Prostate gland (tissue), 2 donors: ENCODE measurements at regions not wholly inside any gene's neighbourhood (a gene's known extent, or its start where the extent isn't known, plus 50 kb on each side); places are given as distances from the start of the nearest gene placed in this dataset.
A peak's percentile ranks its signal among the peaks of the same experiment; 100 is the strongest.

Experiments
- DNase-seq: peaks from one replicate; pipeline ENCODE4 v3.0.0-alpha.2; 2019; ENCODE audit warnings: low spot score
- H3K27ac ChIP-seq, 2 donors: fragments of 200-600 bp; sonication (generic); 2 replicates each; pipeline ENCODE4 v1.5.1; 2017 to 2019
- H3K27me3 ChIP-seq: fragments of 200-600 bp; sonication (generic); replicated peaks from 2 replicates; pipeline ENCODE4 v1.5.1; 2019; ENCODE audit not compliant: insufficient read depth
- H3K36me3 ChIP-seq, 2 donors: fragments of 200-600 bp; sonication (generic); 1 replicate in 1 of 2; 2 replicates in 1 of 2; pipeline versions ENCODE4 v1.5.1 to v1.8.1; 2017 to 2019
- H3K4me1 ChIP-seq: fragments of 200-600 bp; sonication (generic); replicated peaks from 2 replicates; pipeline ENCODE4 v1.5.1; 2019
- H3K4me3 ChIP-seq, 2 donors: fragments of 200-600 bp; sonication (generic); 2 replicates each; pipeline ENCODE4 v1.5.1; 2017 to 2019
- H3K9me3 ChIP-seq: fragments of 200-600 bp; sonication (generic); 2 replicates; pipeline ENCODE4 v1.5.1; 2017
- POLR2A ChIP-seq: fragments of 450-650 bp; IDR thresholded peaks from one replicate; pipeline ENCODE4 v1.6.1; 2016; ENCODE audit warnings: antibody characterized with exemption, mild to moderate bottlenecking
- POLR2AphosphoS5 ChIP-seq: sonication (generic); formaldehyde crosslinking; IDR thresholded peaks from one replicate; pipeline ENCODE4 v1.6.1; 2017; ENCODE audit warnings: antibody characterized with exemption
- WGBS: methylation state at CpG from one replicate; pipeline ENCODE4 v1.1.5; 2018; 5-methylcytosine and 5-hydroxymethylcytosine counted together
- intact Hi-C: fragments of 100-400 bp; cut with DNase I; formaldehyde crosslinking; loops from one replicate; pipeline ENCODE4 v1.14.2; 2022
- TF ChIP-seq, protein P1 (sequence below), 4 experiments: fragments of 200-600 bp in 2 of 4; fragments of 450-650 bp in 2 of 4; sonication (generic) in 2 of 4; IDR thresholded peaks; 1 replicate in 3 of 4; 2 replicates in 1 of 4; pipeline ENCODE4 v1.5.1; 2016 to 2019; ENCODE audit warnings: antibody characterized with exemption in 4 of 4, mild to moderate bottlenecking in 2 of 4, moderate library complexity in 2 of 4

DNA sequence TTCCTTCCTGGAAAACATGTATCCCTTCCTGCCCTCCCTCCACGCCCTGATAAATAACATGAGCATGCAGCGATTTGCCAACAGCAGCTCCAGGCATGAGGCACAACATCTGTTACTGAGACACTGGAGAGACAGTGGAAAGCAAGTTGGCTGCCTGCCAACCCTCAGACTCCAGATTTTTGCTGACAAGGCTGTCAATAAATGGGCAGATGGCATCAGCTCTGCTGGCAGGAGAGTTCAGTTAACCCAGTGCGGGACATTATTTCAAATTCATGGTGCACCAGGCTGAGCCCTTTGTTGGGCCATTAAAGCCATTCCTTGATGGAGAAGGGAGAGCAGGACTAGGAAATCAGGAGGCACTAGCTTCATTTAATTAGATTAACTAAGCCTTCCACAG lies 293.3 kb downstream of the MEX3B start:
- no peak for TF ChIP-seq POLR2A
- TF ChIP-seq POLR2AphosphoS5 = no peak
- TF ChIP-seq, protein P1, sequence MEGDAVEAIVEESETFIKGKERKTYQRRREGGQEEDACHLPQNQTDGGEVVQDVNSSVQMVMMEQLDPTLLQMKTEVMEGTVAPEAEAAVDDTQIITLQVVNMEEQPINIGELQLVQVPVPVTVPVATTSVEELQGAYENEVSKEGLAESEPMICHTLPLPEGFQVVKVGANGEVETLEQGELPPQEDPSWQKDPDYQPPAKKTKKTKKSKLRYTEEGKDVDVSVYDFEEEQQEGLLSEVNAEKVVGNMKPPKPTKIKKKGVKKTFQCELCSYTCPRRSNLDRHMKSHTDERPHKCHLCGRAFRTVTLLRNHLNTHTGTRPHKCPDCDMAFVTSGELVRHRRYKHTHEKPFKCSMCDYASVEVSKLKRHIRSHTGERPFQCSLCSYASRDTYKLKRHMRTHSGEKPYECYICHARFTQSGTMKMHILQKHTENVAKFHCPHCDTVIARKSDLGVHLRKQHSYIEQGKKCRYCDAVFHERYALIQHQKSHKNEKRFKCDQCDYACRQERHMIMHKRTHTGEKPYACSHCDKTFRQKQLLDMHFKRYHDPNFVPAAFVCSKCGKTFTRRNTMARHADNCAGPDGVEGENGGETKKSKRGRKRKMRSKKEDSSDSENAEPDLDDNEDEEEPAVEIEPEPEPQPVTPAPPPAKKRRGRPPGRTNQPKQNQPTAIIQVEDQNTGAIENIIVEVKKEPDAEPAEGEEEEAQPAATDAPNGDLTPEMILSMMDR (IDR thresholded peaks at IDR 0.05) = no peak

DNA sequence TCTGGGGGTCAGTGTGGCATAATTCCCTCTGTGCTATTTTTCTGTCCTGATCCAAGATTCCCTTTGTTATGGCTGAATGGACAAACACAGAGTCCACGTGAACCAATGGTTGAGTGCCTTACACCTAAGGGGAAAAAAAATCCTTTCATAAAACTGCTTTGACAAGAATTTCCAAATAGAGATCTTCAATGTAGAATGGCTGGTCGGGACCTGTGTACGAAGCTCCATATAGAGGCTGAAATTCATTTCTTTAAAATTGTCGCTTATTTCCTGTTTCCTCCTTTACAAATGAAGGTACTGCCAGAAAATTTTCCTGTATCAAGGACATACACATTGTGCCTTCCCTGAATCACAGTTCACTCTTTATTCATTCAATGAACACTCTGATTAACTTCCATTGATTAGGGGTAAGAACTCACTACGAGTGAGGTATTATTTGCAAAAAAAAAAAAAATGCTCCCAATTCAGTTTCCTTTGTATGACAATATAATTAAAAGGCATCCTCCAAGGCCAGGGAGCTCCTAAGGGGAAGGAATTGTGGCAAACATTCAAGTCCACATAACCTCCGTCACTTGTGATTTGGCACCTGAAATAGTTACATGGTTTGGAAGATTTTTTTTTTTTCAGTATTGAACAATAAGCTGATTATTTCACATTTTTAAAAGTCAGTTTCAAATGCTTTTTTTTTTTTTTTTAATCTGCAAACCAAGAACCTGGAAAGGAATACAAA lies 293.8 kb downstream of the MEX3B start:
- Histone ChIP-seq H3K36me3 (no peaks in the 10 kb centered on the region), H3K4me3 (no peak overlapping the region), H3K27ac (no peak overlapping the region), H3K27me3 (no peaks in the 10 kb centered on the region), H3K4me1 (no peaks in the 10 kb centered on the region), H3K9me3 (no peaks in the 10 kb centered on the region)
- TF ChIP-seq, protein P1 (IDR thresholded peaks at IDR 0.05) = no peak
- no peak for TF ChIP-seq POLR2AphosphoS5
- TF ChIP-seq POLR2A = no peak
- DNase-seq = no peak
- intact Hi-C loops = no loop called here
- 39% methylated on average over 6 of the region's 6 CpGs for WGBS

More for the DNA sequence above, 293.3 kb downstream of the MEX3B start:
- Histone ChIP-seq H3K9me3 (no peaks in the 10 kb centered on the region), H3K4me1 (no peaks in the 10 kb centered on the region), H3K4me3 (no peak overlapping the region), H3K36me3 (no peaks in the 10 kb centered on the region), H3K27me3 (no peaks in the 10 kb centered on the region), H3K27ac (no peak overlapping the region)
- peak; percentile 45 for DNase-seq
- intact Hi-C loops = no loop called here
- 11% methylated on average over 3 of the region's 3 CpGs for WGBS

- intact Hi-C loops = no loop called here
- Histone ChIP-seq H3K9me3 (no peaks in the 10 kb centered on the region), H3K27ac (no peak overlapping the region), H3K4me3 (no peak overlapping the region), H3K4me1 (no peaks in the 10 kb centered on the region), H3K27me3 (no peaks in the 10 kb centered on the region), H3K36me3 (no peaks in the 10 kb centered on the region)
- TF ChIP-seq, protein P1 (IDR thresholded peaks at IDR 0.05) = no peak
- TF ChIP-seq POLR2AphosphoS5 = no peak
- TF ChIP-seq POLR2A = no peak
- DNase-seq = no peak
- WGBS = 81% methylated on average over 7 of the region's 7 CpGs
Observed at GRCh38 chr15:81751256-81751655, 294.6 kb downstream of the MEX3B start.

DNA sequence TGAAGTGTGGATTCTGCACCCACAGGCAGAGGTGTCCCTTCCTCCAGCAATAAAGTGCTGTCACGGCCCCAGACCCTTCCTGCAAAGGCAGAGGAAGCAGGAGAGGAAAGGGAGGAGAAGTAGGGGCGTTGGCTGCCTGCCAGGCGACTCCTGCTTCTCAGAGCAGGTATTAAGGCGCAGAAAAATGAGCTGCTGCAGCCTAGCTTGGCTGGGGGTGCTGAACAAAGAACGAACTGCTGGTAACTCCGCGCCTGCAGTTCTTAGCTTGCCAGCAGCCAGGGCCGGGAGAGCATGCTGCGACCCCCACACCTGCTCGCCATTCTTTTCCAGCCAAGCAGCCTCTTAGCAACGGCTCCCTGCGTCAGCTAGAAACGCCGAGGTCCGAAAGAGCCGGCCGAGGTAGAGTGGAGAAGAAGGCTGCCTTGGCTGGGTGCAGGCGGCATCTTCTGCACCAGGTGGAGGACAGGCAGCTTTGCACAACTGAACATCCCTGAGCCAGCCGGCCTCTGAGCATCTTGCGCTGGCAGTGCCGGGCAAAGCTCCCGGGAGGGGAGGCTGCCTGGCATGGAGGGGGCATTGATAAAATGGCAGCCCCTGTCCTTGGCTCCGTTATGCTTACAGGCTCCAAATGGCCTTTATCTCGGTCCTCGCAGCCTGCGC lies 296.0 kb downstream of the MEX3B start:
- DNase-seq = no peak
- 64% methylated on average over 26 of the region's 26 CpGs for WGBS
- H3K36me3 ChIP-seq = no peaks in the 10 kb centered on the region
- intact Hi-C loops = no loop called here
- no peak overlapping the region for H3K27ac ChIP-seq
- H3K4me1 ChIP-seq = no peaks in the 10 kb centered on the region
- TF ChIP-seq, protein P1 (IDR thresholded peaks at IDR 0.05) = no peak
- TF ChIP-seq POLR2A = no peak
- TF ChIP-seq POLR2AphosphoS5 = no peak
- no peak overlapping the region for H3K4me3 ChIP-seq
- H3K27me3 ChIP-seq = no peaks in the 10 kb centered on the region
- no peaks in the 10 kb centered on the region for H3K9me3 ChIP-seq

DNA sequence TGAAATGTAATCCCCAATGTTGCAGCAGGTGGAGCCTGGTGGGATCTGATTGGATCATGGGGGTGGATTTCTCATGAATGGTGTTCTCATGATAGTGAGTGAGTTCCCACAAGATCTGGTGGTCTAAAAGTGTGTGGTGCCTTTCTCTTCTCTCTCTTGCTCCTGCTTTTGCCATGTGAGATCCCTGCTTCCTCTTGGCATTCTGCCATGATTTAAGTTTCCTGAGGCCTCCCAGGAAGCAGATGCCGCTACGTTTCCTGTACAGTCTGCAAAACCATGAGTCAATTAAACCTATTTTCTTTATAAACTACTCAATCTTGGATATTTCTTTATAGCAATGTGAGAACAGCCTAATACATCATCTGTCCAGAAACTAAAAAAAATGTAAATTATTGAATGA lies 298.3 kb downstream of the MEX3B start:
- no peaks in the 10 kb centered on the region for H3K9me3 ChIP-seq
- intact Hi-C loops = no loop called here
- H3K36me3 ChIP-seq = no peaks in the 10 kb centered on the region
- H3K4me3 ChIP-seq = no peak overlapping the region
- H3K4me1 ChIP-seq = no peaks in the 10 kb centered on the region
- TF ChIP-seq POLR2A = no peak
- no peak for TF ChIP-seq POLR2AphosphoS5
- TF ChIP-seq, protein P1 (IDR thresholded peaks at IDR 0.05) = no peak
- H3K27me3 ChIP-seq = no peaks in the 10 kb centered on the region
- DNase-seq = no peak
- H3K27ac ChIP-seq = no peak overlapping the region
- 63% methylated on average over 2 of the region's 2 CpGs for whole genome bisulfite sequencing
